CD14-positive monocyte (primary cell): ENCODE measurements at regions not wholly inside any gene's neighbourhood (a gene's known extent, or its start where the extent isn't known, plus 50 kb on each side); places are given as distances from the start of the nearest gene placed in this dataset.

ENCODE experiments used
- DNase-seq, 3 donors: peaks; one replicate each; pipeline ENCODE4 v3.0.0-alpha.2; 2011 to 2022
- H2AFZ ChIP-seq: 2 replicates; pipeline ENCODE4 v1.6.0; 2012; ENCODE audit warnings: mild to moderate bottlenecking, low read depth, low read length, inconsistent platforms; ENCODE audit not compliant: insufficient read depth, poor library complexity, severe bottlenecking
- H3K27ac ChIP-seq, 2 donors: 1 replicate in 1 of 2; 2 replicates in 1 of 2; pipeline ENCODE4 v1.5.1; 2012 to 2013; ENCODE audit warnings: low read length in 2 of 2, control low read depth in 1 of 2, inconsistent platforms in 1 of 2, low read depth in 1 of 2, mild to moderate bottlenecking in 1 of 2
- H3K27me3 ChIP-seq, 2 donors: one replicate each; pipeline versions ENCODE4 v1.6.0 to v1.6.1; 2011 to 2013; ENCODE audit warnings: low read length in 2 of 2; ENCODE audit not compliant: control insufficient read depth in 2 of 2, insufficient read depth in 2 of 2
- H3K36me3 ChIP-seq, 2 donors: replicated peaks in 1 of 2; 1 replicate in 1 of 2; 2 replicates in 1 of 2; pipeline versions ENCODE4 v1.5.1 to v1.6.1; 2012 to 2013; ENCODE audit warnings: low read length in 2 of 2, control low read depth in 1 of 2, inconsistent platforms in 1 of 2, mild to moderate bottlenecking in 1 of 2; ENCODE audit not compliant: insufficient read depth in 2 of 2, control insufficient read depth in 1 of 2
- H3K4me1 ChIP-seq, 2 donors: 1 replicate in 1 of 2; 2 replicates in 1 of 2; pipeline versions ENCODE4 v1.5.1 to v1.6.1; 2012 to 2013; ENCODE audit warnings: low read length in 2 of 2, control low read depth in 1 of 2, inconsistent platforms in 1 of 2, mild to moderate bottlenecking in 1 of 2, moderate library complexity in 1 of 2; ENCODE audit not compliant: insufficient read depth in 2 of 2, control insufficient read depth in 1 of 2
- H3K4me2 ChIP-seq: replicated peaks from 2 replicates; pipeline ENCODE3; 2012; ENCODE audit warnings: low read length, moderate library complexity, mild to moderate bottlenecking; ENCODE audit not compliant: poor library complexity, severe bottlenecking; ENCODE audit errors: extremely low read depth
- H3K4me3 ChIP-seq, 3 experiments: fragments of 200-600 bp in 1 of 3; sonication (generic) in 1 of 3; replicated peaks in 1 of 3; 1 replicate in 2 of 3; 2 replicates in 1 of 3; pipeline ENCODE4 v1.5.1; 2011 to 2013; ENCODE audit warnings: low read length in 3 of 3, mild to moderate bottlenecking in 3 of 3, control low read depth in 2 of 3, low read depth in 2 of 3, inconsistent platforms in 1 of 3, moderate library complexity in 1 of 3
- H3K79me2 ChIP-seq: 2 replicates; pipeline ENCODE4 v1.6.0; 2012; ENCODE audit warnings: mild to moderate bottlenecking, control low read depth, inconsistent platforms, low read length, moderate library complexity; ENCODE audit not compliant: insufficient read depth
- H3K9ac ChIP-seq: 2 replicates; pipeline ENCODE4 v1.6.0; 2017; ENCODE audit warnings: low read length, mild to moderate bottlenecking; ENCODE audit not compliant: insufficient read depth, poor library complexity, severe bottlenecking
- H3K9me3 ChIP-seq, 2 donors: replicated peaks in 1 of 2; 1 replicate in 1 of 2; 2 replicates in 1 of 2; pipeline versions ENCODE4 v1.5.1 to v1.6.1; 2012 to 2013; ENCODE audit warnings: low read length in 2 of 2, control low read depth in 1 of 2; ENCODE audit not compliant: control insufficient read depth in 1 of 2, insufficient read depth in 1 of 2
- H4K20me1 ChIP-seq: 2 replicates; pipeline ENCODE4 v1.6.0; 2012; ENCODE audit warnings: mild to moderate bottlenecking, low read length, control low read depth, moderate library complexity; ENCODE audit not compliant: insufficient read depth
- H3K27ac Mint-ChIP-seq, 7 donors: one replicate each; pipeline ENCODE4 v1.8.0; 2020; ENCODE audit warnings: mild to moderate bottlenecking in 7 of 7, mixed read lengths in 7 of 7, moderate library complexity in 6 of 7, inconsistent platforms in 2 of 7
- H3K27me3 Mint-ChIP-seq, 3 donors: one replicate each; pipeline ENCODE4 v1.8.0; 2021 to 2022; ENCODE audit warnings: low read depth in 3 of 3, mild to moderate bottlenecking in 3 of 3, mixed read lengths in 3 of 3, moderate library complexity in 3 of 3, inconsistent platforms in 1 of 3
- H3K36me3 Mint-ChIP-seq, 2 donors: one replicate each; pipeline ENCODE4 v1.8.0; 2020; ENCODE audit warnings: mixed read lengths in 2 of 2, inconsistent platforms in 1 of 2, mild to moderate bottlenecking in 1 of 2
- H3K4me1 Mint-ChIP-seq: one replicate; pipeline ENCODE4 v1.8.0; 2020; ENCODE audit warnings: mild to moderate bottlenecking, mixed read lengths
- H3K4me3 Mint-ChIP-seq, 2 donors: one replicate each; pipeline ENCODE4 v1.8.0; 2020; ENCODE audit warnings: mild to moderate bottlenecking in 2 of 2, mixed read lengths in 2 of 2, moderate library complexity in 1 of 2
- H3K9me3 Mint-ChIP-seq, 7 donors: one replicate each; pipeline ENCODE4 v1.8.0; 2020 to 2022; ENCODE audit warnings: mixed read lengths in 7 of 7, mild to moderate bottlenecking in 6 of 7, moderate library complexity in 6 of 7, inconsistent platforms in 2 of 7
- WGBS: methylation state at CpG from one replicate; pipeline ENCODE4 v1.1.5; 2013; ENCODE audit warnings: missing lambda C conversion rate; ENCODE audit not compliant: insufficient coverage; 5-methylcytosine and 5-hydroxymethylcytosine counted together
- intact Hi-C, 2 donors: fragments of 100-400 bp; cut with micrococcal nuclease; formaldehyde crosslinking; loops; one replicate each; pipeline versions ENCODE4 v1.15.0 to v1.15.1; 2023
- TF ChIP-seq, protein P1 (sequence below): fragments of 200-600 bp; IDR thresholded peaks from one replicate; pipeline ENCODE4 v1.8.0; 2022; ENCODE audit warnings: antibody characterized with exemption, mild to moderate bottlenecking

DNA sequence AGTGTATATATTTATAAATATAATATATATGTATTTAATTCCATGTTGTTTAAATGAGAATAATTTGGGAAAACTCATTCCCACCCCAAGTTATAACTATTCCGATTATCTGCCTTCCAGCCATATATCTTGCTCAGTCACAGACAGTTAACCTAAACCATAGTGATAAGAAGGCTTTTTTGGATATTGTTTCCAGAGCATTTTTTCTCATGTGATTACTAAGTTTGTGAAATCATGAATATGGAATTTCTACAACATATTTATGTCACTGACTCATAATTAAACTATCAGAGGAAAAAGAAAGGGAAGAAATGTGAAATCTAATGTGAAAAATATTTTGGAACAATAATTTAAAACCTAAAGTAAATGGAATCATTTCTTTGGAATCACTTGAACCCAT lies 1163.5 kb upstream of the PABPC4L start:
- H3K4me3 Mint-ChIP-seq, result no peak overlapping the region
- H3K27ac Mint-ChIP-seq, result no peak overlapping the region

DNA sequence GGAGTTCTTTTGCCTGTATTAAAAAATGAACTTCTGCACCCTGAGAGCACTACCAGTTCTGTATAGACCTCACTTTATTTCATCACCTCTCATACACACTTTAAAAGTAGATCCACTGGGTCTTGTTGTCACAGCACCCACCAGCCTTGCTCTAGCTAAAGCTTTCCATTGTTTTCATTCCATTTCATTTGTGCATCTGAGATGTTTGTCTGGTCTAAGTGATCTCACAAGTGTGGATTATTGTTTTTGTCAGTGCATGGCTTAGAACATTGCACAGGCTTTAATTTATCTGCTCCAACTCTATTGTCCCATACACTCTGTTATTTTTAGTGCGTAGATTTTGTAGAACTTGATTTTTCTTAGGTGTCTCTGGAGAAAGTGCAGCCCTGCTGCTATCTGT lies 1157.5 kb upstream of the PABPC4L start:
- Histone ChIP-seq H4K20me1 (no peaks in the 10 kb centered on the region), H3K4me3 (no peak overlapping the region), H3K79me2 (no peaks in the 10 kb centered on the region), H3K9ac (no peak overlapping the region), H3K27me3 (no peaks in the 10 kb centered on the region), H3K9me3 (no peaks in the 10 kb centered on the region), H3K4me2 (no peak overlapping the region), H2AFZ (no peak overlapping the region), H3K36me3 (no peaks in the 10 kb centered on the region), H3K4me1 (no peaks in the 10 kb centered on the region), H3K27ac (no peak overlapping the region)
- DNase-seq, result no peak
- H3K4me1 Mint-ChIP-seq, result no peaks in the 10 kb centered on the region
- H3K9me3 Mint-ChIP-seq, result peaks cover 0 to 5% (median 0%) of the 10 kb centered on the region in 7 donors
- no peaks in the 10 kb centered on the region for H3K36me3 Mint-ChIP-seq
- no peak overlapping the region for H3K27ac Mint-ChIP-seq
- peaks cover 0 to 1% (median 0%) of the 10 kb centered on the region in 3 donors for H3K27me3 Mint-ChIP-seq
- WGBS, result no CpG with 5 or more reads among the region's 1 CpG
- H3K4me3 Mint-ChIP-seq, result no peak overlapping the region
- intact Hi-C loops, result no loop called here
- TF ChIP-seq, protein P1, sequence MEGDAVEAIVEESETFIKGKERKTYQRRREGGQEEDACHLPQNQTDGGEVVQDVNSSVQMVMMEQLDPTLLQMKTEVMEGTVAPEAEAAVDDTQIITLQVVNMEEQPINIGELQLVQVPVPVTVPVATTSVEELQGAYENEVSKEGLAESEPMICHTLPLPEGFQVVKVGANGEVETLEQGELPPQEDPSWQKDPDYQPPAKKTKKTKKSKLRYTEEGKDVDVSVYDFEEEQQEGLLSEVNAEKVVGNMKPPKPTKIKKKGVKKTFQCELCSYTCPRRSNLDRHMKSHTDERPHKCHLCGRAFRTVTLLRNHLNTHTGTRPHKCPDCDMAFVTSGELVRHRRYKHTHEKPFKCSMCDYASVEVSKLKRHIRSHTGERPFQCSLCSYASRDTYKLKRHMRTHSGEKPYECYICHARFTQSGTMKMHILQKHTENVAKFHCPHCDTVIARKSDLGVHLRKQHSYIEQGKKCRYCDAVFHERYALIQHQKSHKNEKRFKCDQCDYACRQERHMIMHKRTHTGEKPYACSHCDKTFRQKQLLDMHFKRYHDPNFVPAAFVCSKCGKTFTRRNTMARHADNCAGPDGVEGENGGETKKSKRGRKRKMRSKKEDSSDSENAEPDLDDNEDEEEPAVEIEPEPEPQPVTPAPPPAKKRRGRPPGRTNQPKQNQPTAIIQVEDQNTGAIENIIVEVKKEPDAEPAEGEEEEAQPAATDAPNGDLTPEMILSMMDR, result no peak

More for the DNA sequence above, 1163.5 kb upstream of the PABPC4L start:
- intact Hi-C loops, result no loop called here
- Histone ChIP-seq H3K9ac (no peak overlapping the region), H3K4me3 (no peak overlapping the region), H2AFZ (no peak overlapping the region), H3K36me3 (no peaks in the 10 kb centered on the region), H4K20me1 (no peaks in the 10 kb centered on the region), H3K79me2 (no peaks in the 10 kb centered on the region), H3K4me2 (no peak overlapping the region), H3K27me3 (no peaks in the 10 kb centered on the region), H3K4me1 (no peaks in the 10 kb centered on the region), H3K9me3 (no peaks in the 10 kb centered on the region), H3K27ac (no peak overlapping the region)
- no CpG with 5 or more reads among the region's 1 CpG for WGBS
- H3K36me3 Mint-ChIP-seq, result no peaks in the 10 kb centered on the region
- no peaks in the 10 kb centered on the region for H3K4me1 Mint-ChIP-seq
- H3K9me3 Mint-ChIP-seq, result no peaks in the 10 kb centered on the region
- no peak for DNase-seq
- no peaks in the 10 kb centered on the region for H3K27me3 Mint-ChIP-seq
- TF ChIP-seq, protein P1, result no peak
